Hepatocyte (in vitro differentiated cells): ENCODE measurements at regions not wholly inside any gene's neighbourhood (a gene's known extent, or its start where the extent isn't known, plus 50 kb on each side); places are given as distances from the start of the nearest gene placed in this dataset.

ENCODE experiments used
- CTCF ChIP-seq: fragments of 200-600 bp; sonication (generic); IDR thresholded peaks from 2 replicates; pipeline ENCODE4 v1.5.1; 2016; ENCODE audit warnings: antibody characterized with exemption, mild to moderate bottlenecking; ENCODE audit not compliant: poor library complexity
- EZH2 ChIP-seq: fragments of 200-600 bp; sonication (generic); IDR thresholded peaks from 2 replicates; pipeline ENCODE4 v1.6.1; 2016; ENCODE audit warnings: antibody characterized with exemption, mild to moderate bottlenecking, borderline replicate concordance
- EZH2phosphoT487 ChIP-seq: fragments of 200-600 bp; sonication (generic); IDR thresholded peaks from one replicate; pipeline ENCODE4 v1.6.1; 2018; ENCODE audit warnings: antibody characterized with exemption, mild to moderate bottlenecking, low read depth, moderate library complexity; ENCODE audit not compliant: unreplicated experiment, severe bottlenecking

GRCh38 chr21:20783611-20784010 is 214.6 kb upstream of the NCAM2 start:
- TF ChIP-seq CTCF (no peak), EZH2 (no peak), EZH2phosphoT487 (no peak)
